ENCODE measurements at regions not wholly inside any gene's neighbourhood (a gene's known extent, or its start where the extent isn't known, plus 50 kb on each side); places are given as distances from the start of the nearest gene placed in this dataset.

- in situ Hi-C loops (cut with HindIII; ENCODE audit: low sequenced_read_pairs), result no loop called here
Measured at GRCh38 chr4:176843710-176844109, 51.0 kb upstream of the VEGFC start.

GRCh38 chr4:176844448-176844847 is 51.7 kb upstream of the VEGFC start:
- in situ Hi-C loops (cut with HindIII; ENCODE audit: low sequenced_read_pairs), result no loop called here

- in situ Hi-C loops (cut with HindIII; ENCODE audit: low sequenced_read_pairs), result no loop called here
Measured at GRCh38 chr4:176845636-176846035, 52.9 kb upstream of the VEGFC start.

GRCh38 chr4:176849076-176849475 is 56.4 kb upstream of the VEGFC start:
- in situ Hi-C loops (cut with HindIII; ENCODE audit: low sequenced_read_pairs), result no loop called here

DNA sequence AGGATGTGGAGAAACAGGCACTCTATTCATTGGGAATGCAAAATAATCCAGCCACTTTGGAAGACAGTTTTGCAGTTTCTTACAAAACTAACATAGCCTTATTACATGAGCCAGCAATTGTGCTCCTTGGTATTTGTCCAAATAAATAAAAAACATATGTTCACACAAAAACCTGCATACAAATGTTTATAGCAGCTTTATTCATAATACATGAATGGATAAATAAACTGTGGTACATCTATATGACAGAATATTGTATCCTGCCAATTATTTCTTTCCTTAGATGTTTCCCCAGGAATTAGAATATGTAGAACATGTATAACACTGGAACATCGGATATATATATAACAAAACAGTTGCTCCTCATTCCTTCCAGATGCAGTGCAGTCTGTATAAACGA is 57.7 kb upstream of the VEGFC start:
- in situ Hi-C loops (cut with HindIII; ENCODE audit: low sequenced_read_pairs), result no loop called here

- in situ Hi-C loops (cut with HindIII; ENCODE audit: low sequenced_read_pairs), result no loop called here
Measured at GRCh38 chr4:176856421-176856820, 63.7 kb upstream of the VEGFC start.

DNA sequence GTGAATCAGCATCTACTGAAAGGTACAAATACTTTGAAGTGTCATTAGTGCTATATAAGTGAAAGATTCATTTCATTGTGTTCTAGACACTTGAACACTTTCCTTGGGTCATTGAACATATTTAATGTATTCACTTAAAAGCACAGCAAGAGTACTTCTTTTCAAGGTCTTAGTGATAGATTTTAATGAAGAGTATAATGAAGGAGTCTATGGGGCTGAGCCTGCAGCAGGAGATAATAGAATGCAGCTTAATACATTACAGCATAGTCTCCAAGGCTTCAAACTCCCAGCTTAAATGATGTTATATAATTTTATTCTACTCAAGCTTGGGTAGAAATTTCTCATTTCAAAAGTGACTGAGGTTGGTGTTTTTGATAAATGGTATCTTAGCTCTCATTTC is 66.1 kb upstream of the VEGFC start:
- in situ Hi-C loops (cut with HindIII; ENCODE audit: low sequenced_read_pairs), result no loop called here

GRCh38 chr4:176864238-176864637 is 71.5 kb upstream of the VEGFC start:
- in situ Hi-C loops (cut with HindIII; ENCODE audit: low sequenced_read_pairs), result no loop called here

DNA sequence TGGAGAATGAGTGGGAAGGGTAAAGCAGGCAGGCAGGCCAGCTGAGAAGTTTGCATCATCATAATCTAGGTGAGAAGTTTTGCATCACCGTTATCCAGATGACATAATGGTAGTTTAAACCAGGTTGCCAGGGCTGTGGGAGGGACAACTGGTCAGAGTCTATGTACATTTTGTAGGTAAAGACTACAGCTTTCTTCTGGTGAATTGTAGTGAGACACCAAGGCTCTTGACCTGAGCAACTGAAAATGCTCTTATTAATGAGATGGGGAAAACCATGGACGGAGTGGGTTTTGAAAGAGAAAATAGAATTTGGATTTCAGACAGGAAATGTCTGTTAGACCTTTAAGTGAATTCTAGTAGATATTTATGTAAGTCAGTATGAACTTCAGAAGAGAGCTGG is 76.0 kb upstream of the VEGFC start:
- in situ Hi-C loops (cut with HindIII; ENCODE audit: low sequenced_read_pairs), result no loop called here

DNA sequence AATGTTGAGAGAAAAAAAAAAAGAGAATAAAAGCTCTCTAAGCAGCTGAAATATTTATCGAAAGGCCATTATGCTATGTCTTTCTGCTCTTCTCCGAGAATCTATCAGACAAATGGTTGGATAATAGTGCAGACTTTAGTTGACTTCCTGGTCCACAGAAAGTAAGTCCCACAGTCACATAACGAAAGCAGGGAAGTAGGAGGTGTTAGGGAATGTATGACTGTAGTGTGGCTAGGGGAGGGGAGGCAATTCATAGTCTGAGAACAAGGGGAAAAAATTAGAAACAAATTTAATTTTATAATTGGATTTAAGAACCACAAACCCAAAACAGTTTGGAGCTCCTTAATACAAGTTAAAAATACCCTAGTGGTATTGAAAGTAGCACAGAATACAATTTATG is 79.7 kb upstream of the VEGFC start:
- in situ Hi-C loops (cut with HindIII; ENCODE audit: low sequenced_read_pairs), result no loop called here

DNA sequence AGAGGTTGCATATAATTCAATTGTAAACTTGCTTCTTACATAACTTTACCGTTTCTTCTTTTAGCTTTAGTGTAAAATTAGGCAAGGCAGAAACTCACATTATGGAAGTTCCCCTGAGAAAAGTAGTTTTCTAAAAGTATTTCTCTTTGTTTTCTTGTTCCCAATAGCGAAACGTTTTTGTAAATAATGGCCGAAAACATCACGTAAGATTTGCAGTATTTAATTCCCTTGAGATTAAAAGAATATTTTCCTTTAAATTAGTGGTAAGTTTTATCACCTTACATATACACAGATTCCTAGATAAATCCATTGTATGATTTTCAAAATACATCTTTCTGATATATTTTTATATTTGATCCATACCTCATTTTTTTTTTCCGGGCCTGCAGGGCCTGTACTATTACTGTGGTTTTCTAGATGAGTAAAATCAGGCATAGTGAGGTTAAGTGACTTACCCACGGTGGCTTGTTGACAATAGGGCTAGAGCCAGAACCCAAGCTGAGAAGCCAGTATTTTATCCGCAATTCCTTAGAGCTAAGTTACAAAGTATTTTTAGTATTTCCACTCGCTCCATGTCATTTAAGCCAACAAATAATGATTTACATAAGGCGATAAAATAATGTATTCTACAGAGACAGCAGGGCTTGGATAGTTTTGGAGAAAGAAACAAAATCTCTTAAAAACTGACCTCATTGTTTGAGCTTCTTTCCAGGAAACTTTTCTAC is 82.2 kb upstream of the VEGFC start:
- in situ Hi-C loops (cut with HindIII; ENCODE audit: low sequenced_read_pairs), result no loop called here

GRCh38 chr4:176875446-176875930 is 82.8 kb upstream of the VEGFC start:
- in situ Hi-C loops (cut with HindIII; ENCODE audit: low sequenced_read_pairs), result no loop called here

DNA sequence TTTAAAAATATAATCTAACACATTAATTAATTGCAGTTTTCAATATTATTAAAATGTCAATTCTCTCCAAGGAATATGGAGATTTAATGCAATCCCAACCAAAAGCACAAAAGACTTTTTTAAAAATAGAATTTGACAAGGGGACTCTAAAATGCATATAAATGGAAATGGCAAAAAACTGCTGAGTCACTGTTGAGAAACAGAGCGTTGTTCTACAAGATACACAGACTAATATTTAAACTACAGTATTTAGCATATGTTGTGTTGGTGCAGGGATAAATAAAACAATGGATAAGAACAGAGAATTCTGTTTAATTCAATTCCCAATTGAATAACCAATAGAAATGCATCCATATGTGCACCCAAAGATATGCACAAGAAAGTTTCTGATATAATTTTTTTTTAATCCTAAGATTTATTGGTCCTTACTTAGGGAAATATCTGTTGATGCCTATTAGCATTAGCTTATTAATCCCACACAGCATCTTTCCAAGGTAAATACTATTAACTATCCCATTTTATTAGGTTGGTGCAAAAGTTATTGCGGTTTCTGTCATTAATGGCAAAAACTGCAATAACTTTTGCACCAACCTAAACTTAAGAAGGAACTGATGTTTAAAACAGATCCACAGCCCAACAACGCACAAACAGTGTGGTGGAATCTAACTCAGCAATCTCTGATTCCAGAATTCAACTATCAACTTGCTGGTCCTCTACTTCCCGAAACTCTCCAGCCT is 86.8 kb upstream of the VEGFC start:
- in situ Hi-C loops (cut with HindIII; ENCODE audit: low sequenced_read_pairs), result no loop called here

DNA sequence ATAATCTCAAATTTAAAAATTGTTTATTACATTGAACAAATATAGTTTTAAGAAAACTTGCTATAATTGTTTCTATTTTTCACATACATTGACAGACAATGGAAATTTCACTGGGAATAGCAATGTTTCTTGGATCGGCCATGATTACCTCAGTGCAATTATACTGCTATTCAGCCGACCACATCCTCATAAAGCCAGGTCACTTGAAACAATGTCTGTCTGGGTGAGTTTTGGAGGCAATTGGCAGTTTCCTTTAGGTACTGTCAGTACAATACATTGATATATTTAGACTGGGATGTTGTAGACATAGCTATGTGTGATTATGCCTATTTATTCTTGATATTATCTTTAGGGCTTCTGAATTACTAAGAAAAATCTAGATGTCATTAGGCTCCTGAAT is 89.5 kb upstream of the VEGFC start:
- in situ Hi-C loops (cut with HindIII; ENCODE audit: low sequenced_read_pairs), result no loop called here

- in situ Hi-C loops (cut with HindIII; ENCODE audit: low sequenced_read_pairs), result no loop called here
Measured at GRCh38 chr4:176883108-176883550, 90.4 kb upstream of the VEGFC start.

GRCh38 chr4:176883681-176884418 is 91.1 kb upstream of the VEGFC start:
- in situ Hi-C loops (cut with HindIII; ENCODE audit: low sequenced_read_pairs), result no loop called here

DNA sequence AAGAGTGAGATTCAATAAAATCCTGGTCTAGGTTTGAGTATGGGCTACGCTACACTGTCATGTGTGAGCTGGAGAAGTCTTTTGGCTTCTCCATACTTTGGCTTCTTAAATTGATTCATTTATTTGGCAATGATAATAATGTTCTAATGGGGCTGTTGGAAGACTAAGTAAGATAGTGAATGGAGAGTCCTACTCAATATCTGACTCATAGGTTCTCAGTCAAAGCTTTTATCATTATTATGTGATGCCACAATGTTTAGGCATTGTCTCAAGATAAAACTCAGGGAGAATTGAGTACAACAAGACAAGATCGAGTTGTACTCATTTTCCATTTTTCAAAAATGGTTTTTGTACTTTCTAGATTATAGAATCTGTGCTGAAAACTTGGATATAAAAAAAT is 92.5 kb upstream of the VEGFC start:
- in situ Hi-C loops (cut with HindIII; ENCODE audit: low sequenced_read_pairs), result no loop called here

DNA sequence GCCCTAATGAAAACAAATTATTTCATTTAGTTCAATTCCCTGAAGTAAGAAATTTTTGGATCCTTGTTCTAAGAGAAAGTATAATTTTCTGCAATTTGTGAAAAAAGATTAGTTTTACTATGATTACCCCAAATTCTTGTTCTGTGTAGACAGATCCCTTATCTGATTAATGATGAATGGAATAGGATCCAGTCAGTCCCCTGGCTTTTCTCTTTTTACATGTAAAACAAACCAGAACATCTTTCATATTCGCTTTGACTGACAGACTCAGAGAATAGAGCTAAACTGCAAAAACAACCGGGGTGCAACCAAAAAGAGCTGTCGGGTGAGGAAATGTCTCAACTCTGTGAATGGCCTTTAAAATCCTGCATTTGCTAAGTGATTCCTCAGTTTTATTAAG is 93.4 kb upstream of the VEGFC start:
- in situ Hi-C loops (cut with HindIII; ENCODE audit: low sequenced_read_pairs), result no loop called here

GRCh38 chr4:176889776-176890175 is 97.1 kb upstream of the VEGFC start:
- in situ Hi-C loops (cut with HindIII; ENCODE audit: low sequenced_read_pairs), result no loop called here

DNA sequence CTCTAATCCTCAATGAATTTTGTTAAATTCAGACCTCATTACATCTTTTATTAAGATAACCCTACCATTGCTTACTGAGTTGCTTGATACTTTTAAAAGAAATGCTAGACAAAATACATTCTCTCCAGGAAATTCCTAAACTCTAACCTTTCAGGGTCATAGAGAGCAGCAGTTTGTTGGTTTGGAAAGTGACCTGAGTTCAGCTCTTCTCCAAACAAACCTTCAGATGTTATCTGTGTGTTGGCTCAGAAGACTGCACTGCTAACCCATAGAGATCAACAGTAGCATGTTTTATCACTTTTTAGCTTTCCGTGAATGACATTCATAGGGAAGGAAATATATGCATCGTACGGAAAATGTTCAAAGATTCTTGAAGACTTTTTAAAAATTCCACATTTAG is 101.8 kb upstream of the VEGFC start:
- in situ Hi-C loops (cut with HindIII; ENCODE audit: low sequenced_read_pairs), result no loop called here

DNA sequence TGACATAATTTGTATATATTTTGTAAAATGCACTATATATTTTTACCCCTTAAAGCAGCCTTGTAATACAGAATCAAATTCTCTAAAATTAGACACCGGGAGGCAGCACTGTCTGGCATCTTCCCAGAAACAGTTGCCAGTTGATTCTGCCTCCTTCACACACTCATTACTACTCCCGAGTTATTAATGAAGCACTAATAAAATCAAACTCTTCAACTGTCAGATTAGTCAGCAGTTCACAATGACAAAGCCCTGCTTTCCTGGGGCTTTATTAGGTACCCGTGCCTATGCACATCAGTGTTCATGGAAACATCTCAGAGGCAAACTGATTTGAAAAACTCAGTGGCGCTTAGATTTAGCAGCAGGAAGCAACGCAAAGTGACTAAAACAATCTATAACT is 103.5 kb upstream of the VEGFC start:
- in situ Hi-C loops (cut with HindIII; ENCODE audit: low sequenced_read_pairs), result no loop called here

DNA sequence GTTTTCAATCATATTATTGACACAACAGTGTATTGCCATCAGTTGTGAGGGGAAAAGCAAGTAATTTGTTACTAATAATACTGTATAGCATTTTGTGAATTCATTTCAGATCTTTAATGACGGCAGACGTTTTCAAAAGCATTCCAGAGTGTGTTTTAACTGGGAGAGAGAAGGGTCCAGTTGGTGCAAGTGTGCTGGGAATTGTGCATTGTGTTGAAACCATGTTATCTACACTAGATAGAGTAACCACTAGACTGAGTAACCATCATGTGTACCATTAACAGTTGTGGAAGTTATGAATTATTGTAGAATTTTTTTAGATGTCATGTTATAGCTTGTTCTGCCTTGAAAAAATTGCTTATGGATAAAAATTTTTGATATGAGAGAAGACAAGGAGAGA is 104.5 kb upstream of the VEGFC start:
- in situ Hi-C loops (cut with HindIII; ENCODE audit: low sequenced_read_pairs), result no loop called here

Data from DLD1 (cell line).